ENCODE measurements at regions not wholly inside any gene's neighbourhood (a gene's known extent, or its start where the extent isn't known, plus 50 kb on each side); places are given as distances from the start of the nearest gene placed in this dataset.
"Not testable (repeated sequence)": the region's sequence is repeated elsewhere in the genome, so short reads cannot be mapped to it uniquely, and the experiment has no call there.

DNA sequence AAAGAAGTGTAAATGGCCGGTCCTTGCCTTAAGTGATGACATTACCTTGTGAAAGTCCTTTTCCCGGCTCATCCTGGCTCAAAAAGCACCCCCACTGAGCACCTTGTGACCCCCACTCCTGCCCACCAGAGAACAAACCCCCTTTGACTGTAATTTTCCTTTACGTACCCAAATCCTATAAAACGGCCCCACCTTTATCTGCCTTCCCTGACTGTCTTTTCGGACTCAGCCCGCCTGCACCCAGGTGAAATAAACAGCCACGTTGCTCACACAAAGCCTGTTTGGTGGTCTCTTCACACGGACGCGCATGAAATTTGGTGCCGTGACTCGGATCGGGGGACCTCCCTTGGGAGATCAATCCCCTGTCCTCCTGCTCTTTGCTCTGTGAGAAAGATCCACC lies 112.4 kb downstream of the NPY start:
- DNase-seq = not testable (repeated sequence)

DNA sequence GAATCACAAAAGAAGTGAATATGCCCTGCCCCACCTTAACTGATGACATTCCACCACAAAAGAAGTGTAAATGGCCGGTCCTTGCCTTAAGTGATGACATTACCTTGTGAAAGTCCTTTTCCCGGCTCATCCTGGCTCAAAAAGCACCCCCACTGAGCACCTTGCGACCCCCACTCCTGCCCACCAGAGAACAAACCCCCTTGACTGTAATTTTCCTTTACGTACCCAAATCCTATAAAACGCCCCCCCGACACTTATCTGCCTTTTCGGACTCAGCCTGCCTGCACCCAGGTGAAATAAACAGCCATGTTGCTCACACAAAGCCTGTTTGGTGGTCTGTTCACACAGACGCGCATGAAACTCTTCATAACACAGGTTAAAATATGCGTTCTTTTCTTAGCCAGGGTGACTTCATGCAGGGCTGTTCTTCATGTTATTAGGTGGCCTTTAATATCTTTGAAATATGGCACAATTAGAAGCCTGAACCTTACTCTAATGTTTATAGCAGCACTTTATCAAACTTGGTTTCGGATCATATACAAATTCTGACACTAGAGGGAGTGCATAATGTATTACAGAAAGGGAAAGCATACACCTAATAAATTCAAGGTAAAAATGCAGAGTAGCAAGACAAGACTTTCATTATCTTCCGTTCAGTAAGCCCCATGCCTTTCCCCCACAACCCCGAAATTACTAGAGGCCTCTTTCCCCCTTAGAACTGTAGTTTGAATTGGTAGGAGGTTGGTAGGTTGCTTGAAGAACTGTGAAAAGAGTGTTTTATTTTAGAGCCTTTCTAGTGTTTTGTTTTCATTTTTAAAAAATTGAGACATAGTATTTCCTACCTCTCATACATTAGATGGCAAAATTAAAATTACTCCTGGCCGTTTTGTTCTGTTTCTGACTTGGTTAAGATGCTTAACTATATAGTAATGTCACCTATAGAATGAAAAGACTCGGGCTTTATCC lies 117.9 kb downstream of the NPY start:
- DNase-seq = peak; percentile 35

DNA sequence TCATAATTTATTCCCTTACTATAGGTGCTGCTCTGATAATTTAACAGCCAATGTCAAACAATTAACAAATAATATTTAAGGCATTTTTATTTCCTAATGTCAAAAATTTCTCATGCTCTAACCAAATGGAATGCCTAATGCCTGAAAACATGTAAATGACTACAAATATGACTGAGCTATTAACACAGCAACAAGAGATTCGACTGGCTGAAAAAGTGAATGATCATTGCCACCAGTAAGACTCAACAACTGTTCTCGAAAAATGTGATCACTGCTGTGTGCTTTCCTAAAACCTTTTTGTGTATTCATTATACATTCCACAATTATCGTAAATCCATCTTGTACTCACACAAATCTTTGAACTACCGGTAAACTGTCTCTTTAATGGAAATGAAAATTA lies 118.7 kb downstream of the NPY start:
- no peak for DNase-seq

DNA sequence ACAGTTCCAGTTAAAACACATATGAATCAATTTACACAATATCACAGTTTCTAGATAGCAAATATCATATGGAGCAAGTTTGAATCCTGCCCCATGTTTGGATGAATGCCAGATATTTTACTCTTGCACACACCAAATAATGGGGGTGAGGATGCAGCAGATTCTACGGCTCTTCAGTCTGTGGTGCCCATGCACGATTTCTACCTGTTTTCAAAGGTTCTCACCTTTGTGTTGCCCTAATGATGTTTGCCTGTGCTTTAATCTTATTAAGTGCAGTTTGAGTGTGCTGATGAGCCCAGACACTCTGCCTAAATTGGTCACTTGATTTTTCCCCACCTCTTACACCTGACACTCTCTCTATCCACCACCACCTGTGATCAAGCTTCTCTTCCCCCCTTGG lies 119.6 kb downstream of the NPY start:
- no peak for DNase-seq

DNA sequence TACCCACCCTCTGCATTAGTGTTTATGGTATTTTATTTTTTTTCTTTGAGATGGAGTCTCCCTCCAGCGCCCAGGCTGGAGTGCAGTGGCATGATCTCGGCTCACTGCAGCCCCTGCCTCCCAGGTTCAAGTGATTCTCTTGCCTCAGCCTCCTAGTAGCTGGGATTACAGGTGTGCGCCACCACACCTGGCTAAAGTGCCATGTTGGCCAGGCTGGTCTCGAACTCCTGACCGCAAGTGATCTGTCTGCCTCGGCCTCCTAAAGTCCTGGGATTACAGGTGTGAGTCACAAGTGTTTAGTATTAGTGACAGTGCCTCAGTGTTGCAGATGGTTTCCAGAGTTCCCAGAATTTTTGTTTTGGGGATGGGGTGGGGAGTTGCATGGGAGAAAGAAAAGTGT lies 120.3 kb downstream of the NPY start:
- no peak for DNase-seq

DNA sequence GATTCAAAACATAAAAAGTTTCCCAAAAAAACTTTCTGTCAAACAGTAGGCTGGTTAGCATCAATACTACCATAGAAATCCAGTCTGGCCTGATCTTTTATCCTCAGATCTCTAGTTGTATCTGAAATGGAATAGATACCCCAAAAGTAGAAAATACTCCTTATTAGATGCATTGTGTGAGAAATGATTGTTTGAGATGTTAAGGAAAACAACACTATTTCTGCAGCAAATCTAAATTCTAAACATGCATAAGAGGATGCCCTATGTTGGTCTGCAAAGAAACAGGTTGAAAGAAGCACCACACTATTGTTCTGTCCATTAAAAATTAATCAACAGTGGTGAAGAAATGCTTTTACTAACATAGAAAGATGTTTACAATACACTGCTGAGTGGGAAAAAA lies 121.0 kb downstream of the NPY start:
- DNase-seq = no peak

DNA sequence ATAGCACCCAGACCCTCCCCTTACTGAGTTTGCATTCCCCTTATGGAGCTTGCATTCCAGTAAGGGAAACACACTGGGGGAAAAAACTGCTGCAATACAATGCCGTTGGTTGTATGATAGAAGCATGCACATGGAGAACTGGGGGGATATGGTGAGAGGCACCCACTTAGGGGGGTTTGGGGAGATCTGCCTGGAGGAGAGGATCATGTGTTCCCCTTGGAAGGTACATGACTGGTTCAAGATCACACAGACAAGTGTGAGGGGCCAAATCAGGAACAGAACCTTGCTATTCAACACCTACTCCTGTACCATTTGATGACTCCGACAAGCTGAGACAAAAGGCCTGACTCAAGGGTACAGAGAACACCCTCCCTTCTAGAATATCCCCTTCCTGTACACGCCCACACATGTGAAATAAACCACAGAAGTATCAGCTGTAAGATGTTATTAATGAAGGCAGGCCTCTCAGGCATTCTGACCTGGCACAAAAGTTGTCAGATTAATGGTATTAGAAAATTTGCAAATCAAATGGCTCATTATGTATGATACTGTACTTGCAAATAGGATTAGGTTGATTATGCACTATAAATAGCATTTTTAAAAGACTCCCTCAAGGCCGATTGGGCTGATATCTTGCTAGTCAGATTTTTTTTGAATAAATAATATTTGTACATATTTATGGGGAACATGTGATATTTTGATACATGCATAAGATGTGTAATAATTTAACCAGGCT lies 122.2 kb downstream of the NPY start:
- DNase-seq = no peak

DNA sequence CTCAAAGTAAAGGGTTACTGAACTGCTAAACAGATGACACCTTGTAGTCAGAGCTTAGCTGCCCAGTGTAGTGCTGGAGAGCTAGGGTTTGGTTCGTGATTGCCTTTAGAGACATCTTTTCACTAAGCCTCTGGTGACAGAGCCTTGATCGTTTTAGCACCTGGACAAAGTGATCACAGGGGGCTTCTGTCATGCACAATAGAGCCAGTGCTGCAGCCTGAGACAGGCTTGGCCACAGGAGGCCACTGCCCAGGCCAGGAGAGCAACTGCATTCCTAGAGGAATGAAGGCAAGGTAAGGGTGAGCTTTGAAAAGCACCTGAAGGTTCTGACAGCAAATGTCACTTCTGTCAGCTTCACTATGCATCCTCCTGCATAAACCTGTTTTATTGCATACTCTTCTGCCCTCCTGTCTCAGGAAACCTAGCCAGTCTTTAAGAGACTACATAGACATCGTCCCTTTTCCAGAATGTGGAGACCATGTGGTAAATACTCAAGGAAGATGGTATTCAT lies 122.9 kb downstream of the NPY start:
- no peak for DNase-seq

DNA sequence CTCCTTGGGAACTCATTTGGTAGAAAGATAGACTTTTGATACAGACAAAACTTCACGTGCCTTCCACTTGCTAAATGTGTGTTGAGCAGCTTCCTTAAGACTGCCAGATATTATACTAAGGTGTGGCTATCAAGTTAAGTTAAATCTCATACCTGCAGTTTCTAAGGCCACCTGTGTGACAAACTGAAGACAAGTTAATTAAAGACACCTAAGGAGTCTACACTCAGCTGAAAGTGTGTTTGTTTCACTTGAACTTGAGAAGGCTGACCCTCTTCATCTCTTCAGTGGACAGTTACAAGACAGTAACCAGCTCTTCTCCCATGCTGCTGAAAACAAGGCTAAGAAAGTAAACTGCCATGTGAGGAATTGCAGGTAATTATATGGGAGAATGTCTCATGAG lies 124.0 kb downstream of the NPY start:
- DNase-seq = no peak

DNA sequence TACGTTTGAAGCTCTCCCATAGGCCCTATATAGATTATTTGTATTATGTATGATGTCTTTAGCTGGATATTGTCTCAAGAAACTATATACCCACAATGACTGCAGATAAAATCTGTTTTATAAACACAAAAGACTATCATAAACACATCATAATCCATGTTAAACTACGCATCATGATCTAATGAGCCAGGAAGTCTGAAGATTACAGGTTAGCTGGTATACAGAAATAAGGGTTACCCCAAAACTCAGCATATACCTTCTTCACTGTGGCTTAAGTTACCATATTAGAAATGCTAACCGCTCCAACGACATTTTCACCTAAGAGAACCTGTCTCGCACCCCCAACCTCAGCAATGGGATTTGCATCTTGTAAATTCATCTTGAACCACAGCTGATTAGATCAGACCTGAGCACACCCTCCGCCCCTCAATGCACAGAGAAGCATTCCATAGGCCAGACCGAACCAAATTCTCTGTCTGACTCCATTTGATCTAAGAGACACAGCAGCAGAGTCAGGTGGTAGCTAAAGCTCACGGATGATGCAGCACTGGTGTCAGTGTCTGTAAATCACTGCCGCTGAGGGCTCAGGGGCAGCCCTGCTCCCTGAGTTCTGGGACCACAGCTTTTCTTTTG lies 124.9 kb downstream of the NPY start:
- DNase-seq = no peak

DNA sequence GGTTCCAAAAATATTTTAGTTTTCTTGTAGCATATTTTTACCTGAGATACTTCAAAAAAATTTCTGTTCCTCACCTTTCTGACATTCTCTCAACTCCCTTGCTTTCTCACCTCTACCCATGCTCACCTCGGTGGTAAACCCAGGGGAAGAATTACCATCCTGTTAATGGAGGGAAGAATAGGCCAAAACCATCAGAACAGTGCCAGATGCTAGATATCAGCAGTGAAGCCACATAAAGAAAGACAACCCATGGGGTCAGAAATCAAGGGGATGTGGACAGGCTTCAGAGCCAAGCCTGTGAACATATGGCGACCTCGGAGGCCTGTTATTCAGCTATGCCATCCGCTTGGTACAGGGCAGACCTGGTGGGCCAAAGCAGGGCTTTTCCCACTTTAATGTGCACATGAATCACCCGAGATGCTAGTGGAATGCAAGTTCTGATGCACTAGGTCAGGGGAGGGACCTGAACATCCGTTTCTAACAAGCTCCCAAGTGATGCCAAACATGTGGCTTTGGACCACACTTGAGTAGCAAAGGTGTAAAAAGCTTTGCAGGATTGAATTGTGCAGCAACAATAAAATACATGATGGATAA lies 125.5 kb downstream of the NPY start:
- DNase-seq = no peak

DNA sequence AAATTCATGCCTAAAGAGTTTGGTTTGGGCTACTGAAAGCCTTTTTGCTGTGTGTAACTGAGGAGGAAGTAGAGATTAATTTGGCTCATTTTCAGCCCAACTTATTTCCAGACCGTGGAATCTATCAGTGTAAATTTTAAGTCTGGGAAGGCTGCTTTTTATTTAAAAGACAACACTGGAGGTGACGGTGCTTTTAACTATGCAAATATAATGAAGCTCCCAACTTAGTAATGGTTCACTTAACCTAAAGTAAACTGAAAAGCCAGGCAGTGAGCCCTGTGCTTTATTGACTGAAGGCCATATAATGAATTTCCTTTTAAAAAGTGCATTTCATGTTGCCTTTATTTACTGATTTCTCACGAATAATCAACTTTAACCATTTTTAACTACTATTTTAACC lies 127.2 kb downstream of the NPY start:
- DNase-seq = no peak

DNA sequence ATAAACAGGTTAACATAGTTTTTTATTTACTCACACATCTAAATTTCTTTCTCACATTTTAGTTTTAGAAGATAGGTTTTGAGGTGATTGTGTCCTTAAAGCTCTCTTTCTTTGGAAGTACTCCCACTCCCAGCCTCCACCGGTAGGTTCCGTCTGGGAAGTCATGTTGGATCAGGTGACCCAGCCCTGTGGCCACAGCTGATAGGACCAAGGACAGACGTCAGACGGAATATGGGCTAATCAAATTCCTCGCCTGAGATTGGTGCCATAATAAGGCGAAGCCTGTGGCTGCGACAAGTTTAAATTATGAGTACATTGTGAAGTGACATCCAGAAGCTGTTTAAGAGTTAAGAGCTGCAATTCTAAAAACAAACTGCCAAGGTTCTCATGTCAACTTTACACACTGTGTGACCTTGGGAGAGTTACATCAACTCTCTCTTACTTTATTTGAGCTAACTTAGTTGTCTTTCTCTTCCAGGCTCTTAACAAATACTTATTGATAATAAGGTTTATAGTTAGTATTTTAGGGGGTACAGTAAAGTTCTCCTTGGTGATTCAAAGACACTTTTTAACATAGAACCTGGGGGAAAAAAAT lies 133.6 kb downstream of the NPY start:
- no peak for DNase-seq

DNA sequence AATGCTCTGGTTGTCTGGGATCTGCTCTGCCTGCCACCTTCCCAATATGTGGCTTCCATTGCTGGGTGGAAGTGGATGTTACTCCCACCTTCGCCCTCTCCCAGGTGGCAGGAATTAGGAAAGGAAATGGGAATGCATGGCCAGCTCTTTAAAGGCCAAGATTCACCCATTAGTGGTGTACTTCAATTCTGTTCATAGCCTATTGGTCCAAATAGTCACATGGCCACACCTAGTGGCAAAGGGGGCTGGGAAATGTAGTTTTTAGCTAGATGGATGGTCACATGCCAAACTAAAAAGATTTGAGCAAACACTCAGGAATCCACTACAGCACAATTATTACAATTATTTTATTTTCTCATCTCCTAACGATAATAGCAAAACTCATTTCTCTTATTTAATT lies 135.1 kb downstream of the NPY start:
- DNase-seq = no peak

DNA sequence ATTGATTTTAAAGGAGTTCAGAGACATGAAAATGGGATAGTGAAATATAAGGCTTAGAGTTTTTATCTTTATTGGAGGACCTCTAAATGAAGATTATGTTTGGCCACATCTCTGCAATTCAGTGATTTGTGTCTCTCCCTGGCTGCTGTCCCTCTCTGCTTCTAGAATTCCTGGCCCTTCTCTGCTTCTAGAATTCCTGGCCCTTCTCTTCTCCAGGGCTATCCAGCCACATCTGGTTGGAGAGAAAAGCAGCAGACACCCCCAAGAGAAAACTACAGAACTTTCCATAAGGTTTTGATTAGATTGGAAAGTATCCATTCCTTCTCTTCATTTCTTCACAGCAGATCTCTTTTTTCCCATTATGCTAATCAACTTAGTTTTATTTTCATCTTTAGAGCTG lies 135.5 kb downstream of the NPY start:
- DNase-seq = no peak

DNA sequence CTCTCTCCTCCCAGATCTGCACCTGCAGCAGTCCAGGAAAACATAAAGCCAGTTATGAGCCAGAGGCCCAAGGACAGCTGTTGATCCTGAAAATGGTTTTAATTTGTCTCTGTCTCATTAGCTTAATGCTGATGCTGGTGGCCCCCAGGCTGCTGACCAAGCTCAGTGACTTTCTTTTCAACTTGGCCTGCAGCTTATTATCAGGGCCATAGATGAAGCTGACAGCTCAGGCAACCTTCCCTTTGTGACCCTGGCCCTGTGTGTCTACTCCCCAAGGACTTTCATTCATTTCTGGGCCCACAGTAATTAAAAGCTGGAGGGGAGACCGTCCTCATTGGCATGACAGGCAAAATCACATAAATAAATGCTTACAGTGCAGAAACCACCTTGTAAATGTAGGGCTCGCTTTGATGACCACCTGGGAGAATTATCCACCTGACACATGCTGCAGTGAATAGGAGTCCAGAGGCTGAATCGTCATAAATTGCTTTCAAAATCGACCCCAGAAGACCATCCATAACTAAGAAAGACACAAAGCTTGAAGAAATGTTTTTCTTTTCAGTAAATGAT lies 138.5 kb downstream of the NPY start:
- DNase-seq = no peak

DNA sequence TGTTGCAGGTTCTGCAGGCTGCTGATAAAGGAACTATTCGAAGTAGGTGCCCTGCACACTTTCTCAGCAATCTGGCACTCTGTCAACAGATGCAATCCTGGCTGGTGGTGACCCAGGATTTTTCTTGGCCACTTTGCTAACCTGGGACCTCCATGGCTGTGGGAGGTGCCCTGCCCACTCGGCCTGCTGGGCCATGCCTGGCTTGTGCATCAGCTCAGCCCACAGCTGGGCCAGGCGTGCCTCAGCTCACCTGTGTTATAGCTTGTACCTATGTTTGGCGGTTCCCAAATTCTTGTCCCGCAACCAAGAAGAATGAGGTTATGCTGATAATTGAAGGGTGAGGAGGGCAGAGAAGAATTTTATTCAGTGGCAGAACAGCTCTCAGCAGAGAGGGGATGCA lies 141.7 kb downstream of the NPY start:
- DNase-seq = no peak

DNA sequence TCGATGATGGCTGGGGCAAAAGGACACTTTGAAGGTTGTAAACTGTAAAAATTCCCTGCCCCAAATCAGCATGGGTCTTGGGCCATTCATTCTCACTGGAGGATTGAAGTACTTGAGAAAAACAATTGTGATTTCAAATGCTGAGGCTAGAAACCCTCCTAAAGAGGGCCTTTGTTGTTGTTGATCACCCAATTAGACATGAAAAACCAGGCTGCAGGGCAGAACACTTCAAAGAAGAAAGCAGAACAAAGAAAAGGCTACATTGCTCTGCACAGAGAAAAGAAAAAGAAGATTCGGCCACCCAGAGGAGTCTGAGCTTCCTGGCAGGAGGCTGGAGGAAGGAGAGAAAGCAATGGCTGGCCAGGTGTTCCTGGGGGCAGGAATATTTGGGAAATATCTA lies 143.1 kb downstream of the NPY start:
- no peak for DNase-seq

DNA sequence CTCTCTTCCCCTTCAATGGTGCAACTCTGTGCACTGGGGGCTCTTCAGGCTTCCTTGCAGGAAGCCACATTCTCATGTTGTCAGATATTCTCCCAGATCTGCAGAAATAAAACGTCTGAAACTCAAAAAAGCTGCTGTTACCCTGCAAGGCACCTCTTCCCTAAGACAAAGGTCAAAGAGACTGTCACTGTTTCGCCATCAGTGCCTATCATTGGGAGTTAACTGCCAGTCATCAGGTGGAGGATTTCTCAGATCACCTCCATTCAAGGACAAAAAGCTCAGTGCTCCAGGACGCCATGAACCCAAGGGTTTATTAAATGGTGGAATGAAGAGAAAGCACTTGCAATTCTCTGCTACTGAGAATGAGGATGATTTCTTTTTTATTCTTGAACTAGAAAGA lies 144.6 kb upstream of the PALS2 start:
- DNase-seq = no peak

DNA sequence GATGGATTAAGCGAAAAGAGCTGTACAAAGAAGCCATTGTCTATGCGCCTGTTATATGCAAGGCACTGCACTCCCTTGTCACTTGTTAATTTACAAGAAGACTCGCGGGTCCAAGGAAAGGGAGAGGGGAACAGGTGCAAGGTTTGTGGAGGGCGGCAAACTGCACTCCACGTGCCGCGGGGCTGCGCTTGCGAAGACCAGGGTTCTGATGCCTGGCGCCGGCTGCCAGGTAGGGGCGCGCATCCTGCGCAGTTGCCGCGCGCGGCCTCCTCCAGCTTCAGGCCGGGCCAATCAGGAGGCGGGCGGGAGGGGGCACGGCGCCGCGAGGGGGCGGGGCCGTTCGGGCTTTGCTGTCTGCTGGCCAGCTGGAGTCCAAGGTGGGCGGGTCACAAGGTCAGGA lies 140.6 kb upstream of the PALS2 start:
- DNase-seq = no peak

DNA sequence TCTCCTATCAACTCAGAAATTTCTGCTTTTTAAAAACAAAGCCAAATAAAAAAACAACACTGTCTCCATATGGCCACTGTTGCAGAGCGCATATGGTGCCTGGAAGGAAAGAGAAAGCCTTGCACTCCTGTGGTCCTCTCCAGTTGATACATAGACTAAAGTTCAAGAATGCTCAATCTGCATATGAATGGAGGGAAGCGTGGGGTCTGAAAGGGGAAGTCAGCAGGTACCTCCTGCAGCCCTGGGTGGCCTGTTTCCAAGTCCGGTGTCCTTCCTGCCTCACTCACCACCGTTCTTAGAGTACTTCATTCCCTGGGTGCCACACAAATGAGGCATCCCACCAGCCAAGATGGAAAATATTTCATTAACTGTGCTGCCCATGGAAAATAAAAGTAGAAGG lies 138.3 kb upstream of the PALS2 start:
- no peak for DNase-seq

DNA sequence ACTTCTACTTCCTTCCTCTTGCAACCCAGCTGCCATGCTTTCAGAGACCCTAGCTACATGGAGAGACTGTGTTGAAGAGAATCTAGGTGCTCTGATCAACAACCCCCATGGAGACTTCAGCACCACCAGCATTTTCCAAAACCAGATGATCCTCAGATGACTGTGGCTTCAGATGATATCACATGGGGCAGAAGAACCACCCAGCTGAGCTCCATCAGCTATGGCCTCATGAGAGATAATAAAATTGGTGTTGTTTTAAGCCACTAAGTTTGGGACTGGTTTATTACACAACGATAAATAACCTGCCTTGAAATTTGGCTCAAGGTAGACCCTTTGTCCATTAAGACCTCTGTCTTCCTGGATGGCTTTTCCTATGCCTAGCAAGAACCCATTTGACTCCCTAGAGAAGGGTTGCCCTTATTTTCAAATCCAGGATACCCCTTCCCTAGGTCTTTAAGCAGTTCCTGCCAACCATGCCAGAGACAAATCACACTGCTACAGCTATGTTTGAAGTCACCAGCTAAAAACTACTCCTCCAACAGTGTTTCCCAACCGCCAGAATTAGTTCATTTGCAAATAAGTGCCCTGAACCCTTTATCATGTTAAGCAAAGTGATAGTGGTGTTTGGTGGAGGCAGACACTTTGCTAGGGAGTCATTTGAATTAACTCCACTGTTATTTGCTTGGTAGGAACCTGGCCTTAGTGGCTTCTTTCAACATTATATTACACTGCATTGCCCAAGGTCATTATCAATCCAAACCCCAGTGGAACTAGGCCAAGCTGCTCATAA lies 136.9 kb upstream of the PALS2 start:
- no peak for DNase-seq

Data from fibroblast of upper back skin (primary cell).